A673 (cell line): ENCODE measurements at regions not wholly inside any gene's neighbourhood (a gene's known extent, or its start where the extent isn't known, plus 50 kb on each side); places are given as distances from the start of the nearest gene placed in this dataset.
"Not testable (repeated sequence)": the region's sequence is repeated elsewhere in the genome, so short reads cannot be mapped to it uniquely, and the experiment has no call there.

Experiments
- EZH2 ChIP-seq: fragments of 200-600 bp; sonication (generic); IDR thresholded peaks from 2 replicates; pipeline ENCODE4 v1.6.1; 2017; ENCODE audit warnings: borderline replicate concordance, low read depth, mild to moderate bottlenecking, mixed read lengths, antibody characterized with exemption, low read length; ENCODE audit not compliant: poor library complexity, severe bottlenecking
- TF ChIP-seq, protein P1 (sequence below): fragments of 300-800, 200-600 bp; sonication (generic); conservative IDR thresholded peaks from 2 replicates; pipeline ENCODE4 v1.5.1; 2017; ENCODE audit warnings: low read depth, mild to moderate bottlenecking, antibody characterized with exemption, low read length, moderate library complexity, mixed read lengths

DNA sequence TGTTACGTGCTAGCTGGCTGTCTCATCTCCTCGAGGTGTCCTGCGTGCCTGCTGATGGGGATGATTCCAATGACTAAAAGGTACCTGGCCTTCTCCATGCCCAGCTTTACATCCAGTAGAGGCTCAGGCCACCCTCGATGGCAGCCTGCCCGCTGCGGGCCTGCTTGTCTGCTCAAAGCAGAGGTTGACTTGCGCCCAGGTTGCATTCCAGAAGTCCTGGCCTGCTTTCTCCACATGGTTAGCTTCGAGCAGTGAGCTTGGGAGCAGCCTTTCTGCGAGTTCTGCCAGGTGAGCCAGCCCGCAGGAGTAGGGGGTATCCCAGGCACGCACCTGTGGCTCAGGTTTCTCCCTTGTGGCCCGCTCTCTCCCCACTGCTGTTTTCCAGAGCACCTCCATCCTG is 175.0 kb upstream of the PLGLB2 start:
- TF ChIP-seq, protein P1, sequence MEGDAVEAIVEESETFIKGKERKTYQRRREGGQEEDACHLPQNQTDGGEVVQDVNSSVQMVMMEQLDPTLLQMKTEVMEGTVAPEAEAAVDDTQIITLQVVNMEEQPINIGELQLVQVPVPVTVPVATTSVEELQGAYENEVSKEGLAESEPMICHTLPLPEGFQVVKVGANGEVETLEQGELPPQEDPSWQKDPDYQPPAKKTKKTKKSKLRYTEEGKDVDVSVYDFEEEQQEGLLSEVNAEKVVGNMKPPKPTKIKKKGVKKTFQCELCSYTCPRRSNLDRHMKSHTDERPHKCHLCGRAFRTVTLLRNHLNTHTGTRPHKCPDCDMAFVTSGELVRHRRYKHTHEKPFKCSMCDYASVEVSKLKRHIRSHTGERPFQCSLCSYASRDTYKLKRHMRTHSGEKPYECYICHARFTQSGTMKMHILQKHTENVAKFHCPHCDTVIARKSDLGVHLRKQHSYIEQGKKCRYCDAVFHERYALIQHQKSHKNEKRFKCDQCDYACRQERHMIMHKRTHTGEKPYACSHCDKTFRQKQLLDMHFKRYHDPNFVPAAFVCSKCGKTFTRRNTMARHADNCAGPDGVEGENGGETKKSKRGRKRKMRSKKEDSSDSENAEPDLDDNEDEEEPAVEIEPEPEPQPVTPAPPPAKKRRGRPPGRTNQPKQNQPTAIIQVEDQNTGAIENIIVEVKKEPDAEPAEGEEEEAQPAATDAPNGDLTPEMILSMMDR = not testable (repeated sequence)
- TF ChIP-seq EZH2 = not testable (repeated sequence)
